Left ventricle myocardium superior (tissue), 1 donor: ENCODE measurements at regions not wholly inside any gene's neighbourhood (a gene's known extent, or its start where the extent isn't known, plus 50 kb on each side); places are given as distances from the start of the nearest gene placed in this dataset.

Experiments
- ATAC-seq: fragments of 200-7000 bp; cut with Tn5 transposase; one replicate; pipeline ENCODE4 v1.9.1; 2020; ENCODE audit warnings: mild to moderate bottlenecking, moderate library complexity
- DNase-seq: peaks from one replicate; pipeline ENCODE4 v3.0.0-alpha.2; 2020
- intact Hi-C: fragments of 100-400 bp; cut with micrococcal nuclease; formaldehyde crosslinking; loops from one replicate; pipeline ENCODE4 v1.11.0; 2022
- donor health status: DM: no; HTN: yes; CAD: no; lungs with severe emphysema.

GRCh38 chr10:131636841-131637724, 263.7 kb upstream of the PPP2R2D start:
- intact Hi-C loops: no loop called here
- no peak for DNase-seq
- no peak for ATAC-seq

- intact Hi-C loops: no loop called here
- DNase-seq: no peak
- no peak for ATAC-seq
Measured at GRCh38 chr10:131638049-131638879, 262.5 kb upstream of the PPP2R2D start.

GRCh38 chr10:131638880-131639278, 261.9 kb upstream of the PPP2R2D start:
- DNase-seq (no peak), ATAC-seq (no peak)
- intact Hi-C loops: no loop called here

- no peak for DNase-seq
- no peak for ATAC-seq
- intact Hi-C loops: no loop called here
Measured at GRCh38 chr10:131640045-131640644, 260.7 kb upstream of the PPP2R2D start.

- intact Hi-C loops: no loop called here
- ATAC-seq: no peak
Measured at GRCh38 chr10:131641231-131641630, 259.6 kb upstream of the PPP2R2D start.

DNA sequence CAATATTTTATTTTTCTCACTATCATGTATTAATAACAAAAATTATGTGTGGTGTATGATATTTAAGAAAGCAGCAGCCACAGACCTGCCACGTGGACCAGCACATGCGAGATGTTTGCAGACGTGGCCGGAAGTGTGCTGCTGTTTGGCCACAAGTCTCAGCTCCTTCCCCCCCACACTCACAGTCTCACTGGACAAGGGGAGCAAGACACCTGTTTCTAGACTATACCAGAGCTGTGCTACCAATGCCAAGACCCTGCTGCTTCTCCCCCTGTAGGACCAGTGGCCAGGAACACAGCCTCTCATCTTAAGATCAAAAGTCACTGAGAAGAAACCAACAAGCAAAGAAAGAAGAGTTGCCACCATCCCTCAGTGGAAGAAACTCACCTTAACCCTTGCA, 258.9 kb upstream of the PPP2R2D start:
- intact Hi-C loops: no loop called here
- ATAC-seq (no peak), DNase-seq (no peak)

More at GRCh38 chr10:131641231-131641630, 259.6 kb upstream of the PPP2R2D start:
- DNase-seq: no peak

- intact Hi-C loops: no loop called here
- no peak for ATAC-seq
- no peak for DNase-seq
Measured at GRCh38 chr10:131642966-131643365, 257.8 kb upstream of the PPP2R2D start.

DNA sequence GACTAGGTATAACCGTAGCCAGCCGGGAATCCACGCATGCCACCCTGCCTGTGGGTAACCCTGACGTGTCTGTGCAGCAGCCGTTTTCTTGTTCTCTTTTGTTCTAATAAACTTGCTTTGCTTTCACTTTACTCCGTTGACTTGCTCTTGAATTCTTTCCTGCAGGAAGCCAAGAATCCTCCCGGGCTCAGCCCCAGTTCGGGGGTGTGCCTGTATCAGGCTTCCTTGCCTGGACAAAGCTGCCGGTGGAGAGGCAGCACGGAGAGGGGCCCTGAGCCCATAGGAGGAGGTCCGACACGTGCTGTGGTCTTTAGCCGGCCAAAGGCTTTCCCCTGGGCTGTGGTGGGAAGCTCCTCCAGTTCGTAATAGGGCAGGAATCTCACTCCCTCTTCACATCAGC, 256.5 kb upstream of the PPP2R2D start:
- intact Hi-C loops: no loop called here
- peak; percentile 53 for ATAC-seq
- DNase-seq: no peak

DNA sequence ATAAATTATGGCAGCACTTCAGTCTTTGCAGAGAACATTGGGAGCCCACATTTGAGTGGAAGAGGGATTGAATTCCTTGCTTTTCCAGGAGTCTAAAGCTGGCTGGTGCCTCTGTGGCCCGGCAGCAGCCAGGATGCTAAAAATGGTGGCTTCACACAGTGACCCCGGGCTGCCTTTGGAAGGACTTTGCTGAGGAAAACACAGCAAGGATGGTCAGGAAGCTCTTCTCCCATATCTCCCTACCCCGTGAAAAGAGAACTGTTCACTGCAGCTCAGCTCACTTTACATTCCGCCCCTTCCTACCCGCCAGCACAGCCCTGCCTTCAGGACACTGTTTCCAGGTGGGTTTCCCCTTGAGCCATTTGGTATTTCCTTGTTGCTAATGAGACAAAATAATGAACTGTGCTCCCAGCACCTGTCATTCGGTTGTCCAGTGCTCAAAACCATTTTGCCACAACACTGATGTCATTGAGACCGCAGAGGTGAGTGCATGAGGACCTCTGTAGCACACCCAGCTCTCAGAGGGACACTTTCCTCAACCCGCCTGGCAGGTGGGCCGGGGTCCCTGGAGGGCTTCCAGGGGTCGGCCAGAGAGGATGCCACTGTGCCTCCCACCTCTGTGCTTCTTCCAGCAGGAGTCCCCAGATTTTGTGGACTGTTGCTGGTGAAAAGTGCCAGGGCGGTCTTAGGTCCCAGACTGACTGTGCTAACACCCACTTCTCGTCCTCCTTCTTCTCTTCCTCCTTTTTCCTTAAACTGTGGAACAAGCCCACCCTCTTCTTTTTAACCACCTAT, 255.7 kb upstream of the PPP2R2D start:
- DNase-seq: no peak
- intact Hi-C loops: no loop called here
- no peak for ATAC-seq

DNA sequence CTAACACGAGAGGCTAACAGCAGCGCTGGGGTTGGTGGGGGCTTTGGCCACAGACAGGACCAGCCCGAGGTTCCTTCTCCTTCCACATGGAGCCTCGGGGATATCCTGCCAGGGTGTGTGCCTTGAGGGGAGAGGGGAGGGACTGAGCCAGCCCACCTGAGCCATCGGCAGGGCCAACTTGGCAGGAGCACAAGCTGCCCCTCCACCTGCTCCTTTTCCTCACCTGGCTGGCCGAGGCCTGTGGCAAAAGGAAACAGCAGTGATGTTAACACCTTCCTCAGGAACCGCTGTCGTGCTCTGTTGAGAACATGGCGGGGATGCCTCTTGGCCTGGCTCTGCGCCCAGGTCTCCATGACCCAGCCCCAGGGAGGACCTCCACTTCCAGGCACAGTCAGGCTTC, 255.1 kb upstream of the PPP2R2D start:
- ATAC-seq (no peak), DNase-seq (no peak)
- intact Hi-C loops: no loop called here

- DNase-seq: no peak
Measured at GRCh38 chr10:131646551-131647525, 254.0 kb upstream of the PPP2R2D start.

DNA sequence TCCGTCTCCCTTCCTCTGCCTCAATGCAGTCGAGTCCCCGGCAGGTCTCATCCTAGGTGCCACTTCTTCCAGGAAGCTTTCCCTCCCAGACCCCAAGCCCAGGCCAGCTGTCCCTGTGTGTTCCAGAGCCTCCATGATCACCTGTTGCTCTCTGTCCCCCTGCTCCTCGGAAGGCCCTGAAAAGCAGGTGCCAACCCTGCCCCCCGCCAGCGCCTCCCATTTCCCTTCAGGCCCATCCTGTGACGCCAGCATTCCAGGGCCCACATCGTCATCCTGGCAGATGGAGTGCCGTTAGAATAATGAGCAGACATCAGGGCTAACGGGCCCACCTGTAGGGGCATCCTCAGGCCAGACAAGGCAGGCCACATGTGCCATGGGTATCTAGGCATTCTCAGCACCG, 253.0 kb upstream of the PPP2R2D start:
- intact Hi-C loops: no loop called here
- no peak for DNase-seq
- ATAC-seq: no peak

More at GRCh38 chr10:131646551-131647525, 254.0 kb upstream of the PPP2R2D start:
- intact Hi-C loops: no loop called here
- no peak for ATAC-seq

DNA sequence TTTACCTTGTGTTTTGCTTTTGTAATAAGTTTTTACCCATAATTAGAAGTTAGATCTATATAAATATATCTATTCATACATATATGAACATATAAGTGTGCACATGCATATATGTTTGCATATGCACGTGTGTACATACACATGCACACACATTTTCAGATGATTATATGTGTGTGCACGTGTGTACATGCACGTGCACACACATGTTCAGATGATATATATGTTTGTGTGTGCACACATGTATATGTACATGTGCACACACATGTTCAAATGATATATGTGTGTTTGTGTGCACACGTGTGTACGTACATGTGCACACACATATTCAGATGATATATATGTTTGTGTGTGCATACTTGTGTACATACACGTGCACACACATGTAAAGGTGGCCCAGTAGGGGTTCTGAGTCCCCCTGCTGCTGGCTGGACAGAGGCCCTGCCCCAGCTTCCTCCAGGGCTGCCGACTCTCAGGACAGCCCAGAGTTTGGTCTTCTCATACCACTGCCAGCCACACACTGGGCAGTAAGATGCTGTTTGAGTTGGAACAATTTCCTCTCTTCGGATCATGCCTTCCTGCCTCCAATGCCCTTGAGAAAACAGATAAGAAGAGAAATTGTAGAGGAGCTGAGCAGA, 252.3 kb upstream of the PPP2R2D start:
- intact Hi-C loops: no loop called here
- ATAC-seq: no peak
- no peak for DNase-seq

DNA sequence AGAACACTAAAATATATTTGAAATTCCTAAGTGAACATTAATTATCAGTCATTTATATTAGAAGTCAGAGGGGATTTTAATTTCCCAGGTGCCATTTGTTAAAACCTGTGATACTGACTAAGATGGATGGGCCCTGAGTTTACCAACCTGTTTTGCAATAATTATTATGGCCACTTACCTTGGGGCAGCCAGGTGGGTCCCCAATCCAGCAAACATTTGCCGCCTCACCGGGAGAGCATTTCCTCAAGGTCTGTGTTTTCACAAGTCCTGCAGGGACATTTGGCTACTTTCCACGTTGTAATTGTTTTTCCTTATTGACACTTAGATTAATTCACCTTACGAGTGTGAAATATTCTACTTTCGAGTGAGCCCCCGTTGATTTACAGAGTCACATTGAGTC, 251.2 kb upstream of the PPP2R2D start:
- DNase-seq: no peak

GRCh38 chr10:131650169-131650705, 250.6 kb upstream of the PPP2R2D start:
- intact Hi-C loops: no loop called here
- DNase-seq (no peak), ATAC-seq (no peak)

More for the DNA sequence above, 251.2 kb upstream of the PPP2R2D start:
- intact Hi-C loops: no loop called here
- ATAC-seq: no peak

DNA sequence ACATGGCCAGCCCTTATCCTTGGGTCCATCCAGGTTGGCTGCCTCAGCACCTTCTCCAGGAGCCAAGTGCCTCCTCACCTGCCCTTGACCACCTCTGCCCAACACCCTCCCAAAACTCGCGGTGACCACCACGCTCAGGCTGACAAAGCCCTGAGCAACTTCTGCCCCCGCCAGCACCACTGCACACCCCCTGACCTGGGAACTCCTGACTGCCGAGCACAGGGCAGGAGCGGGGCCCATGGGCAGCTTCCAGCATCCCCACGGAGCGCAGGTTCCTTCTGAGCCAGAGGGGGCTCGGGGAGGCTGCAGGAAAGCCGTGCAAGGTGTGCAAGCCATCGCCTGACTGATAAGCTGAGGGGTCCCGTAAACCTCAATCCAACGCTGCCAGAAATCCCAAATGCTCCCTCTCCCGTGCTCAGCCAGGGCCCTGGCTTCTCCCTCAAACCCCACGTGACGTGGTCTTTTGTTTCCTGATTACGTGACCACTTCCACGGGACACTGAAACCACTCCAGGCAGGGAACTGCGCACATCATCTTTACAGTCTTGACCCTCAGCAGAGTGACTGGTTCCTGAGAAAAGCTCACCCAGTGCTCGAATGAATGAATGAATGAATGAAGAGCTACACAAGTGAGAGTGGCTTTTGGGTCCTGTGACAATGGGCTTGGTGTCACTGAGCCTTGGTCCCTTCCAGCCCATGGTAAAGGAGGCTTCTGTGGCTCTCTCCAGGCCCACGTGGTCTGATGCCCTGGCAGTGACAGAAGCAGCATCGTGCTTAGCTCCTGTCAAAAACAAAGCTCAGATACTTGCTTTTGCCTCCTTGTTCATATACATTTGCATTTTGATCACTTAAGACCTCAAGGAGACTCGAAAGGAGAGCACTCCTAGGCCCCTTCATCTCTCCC, 249.8 kb upstream of the PPP2R2D start:
- intact Hi-C loops: no loop called here
- no peak for DNase-seq
- ATAC-seq: no peak
